IMR-90 (cell line): ENCODE measurements at regions not wholly inside any gene's neighbourhood (a gene's known extent, or its start where the extent isn't known, plus 50 kb on each side); places are given as distances from the start of the nearest gene placed in this dataset.

Experiments used
- ATAC-seq: fragments of 200-7000 bp; cut with Tn5 transposase; 2 replicates; pipeline ENCODE4 v1.9.1; 2020; ENCODE audit warnings: low read depth, mild to moderate bottlenecking, moderate library complexity
- BruUV-seq: library from RNA; stranded (reverse); fragments of 400-500 nt; replicated peaks from 2 replicates; lab custom pipeline; 2021; lab: Mats Ljungman, UMichigan
- CTCF ChIA-PET: fragments of 300-600 bp; formaldehyde crosslinking; extraction: SDS; loops from one replicate; lab custom pipeline; 2021; ENCODE audit warnings: antibody characterized with exemption; lab: Yijun Ruan, JAX
- POLR2A ChIA-PET: fragments of 300-600 bp; sonication (Branson Sonifier 250); formaldehyde crosslinking; loops from one replicate; lab custom pipeline; 2022; ENCODE audit warnings: antibody characterized with exemption; ENCODE audit not compliant: unreplicated experiment; lab: Charles Lee
- DNase-seq: peaks from one replicate; pipeline ENCODE4 v3.0.0; 2013
- H2AFZ ChIP-seq: replicated peaks from 2 replicates; pipeline ENCODE3; 2013; ENCODE audit warnings: low read length, mild to moderate bottlenecking; ENCODE audit not compliant: poor library complexity
- H2AK5ac ChIP-seq: 2 replicates; pipeline ENCODE4 v1.6.1; 2013; ENCODE audit warnings: low read depth, low read length, inconsistent platforms
- H2AK9ac ChIP-seq: replicated peaks from 2 replicates; pipeline ENCODE3; 2013; ENCODE audit warnings: mild to moderate bottlenecking, low read depth, low read length, moderate library complexity; ENCODE audit not compliant: poor library complexity
- H2BK120ac ChIP-seq: 2 replicates; pipeline ENCODE4 v1.6.1; 2013; ENCODE audit warnings: low read depth, low read length, inconsistent platforms
- H2BK15ac ChIP-seq: 3 replicates; pipeline ENCODE4 v1.6.1; 2013; ENCODE audit warnings: low read depth, low read length, inconsistent platforms
- H2BK20ac ChIP-seq: 2 replicates; pipeline ENCODE4 v1.6.1; 2013; ENCODE audit warnings: low read depth, mild to moderate bottlenecking, inconsistent platforms, low read length, moderate library complexity
- H2BK5ac ChIP-seq: 2 replicates; pipeline ENCODE4 v1.6.1; 2013; ENCODE audit warnings: mild to moderate bottlenecking, low read depth, low read length, inconsistent platforms; ENCODE audit not compliant: poor library complexity, severe bottlenecking
- H3K14ac ChIP-seq: replicated peaks from 2 replicates; pipeline ENCODE4 v1.6.1; 2013; ENCODE audit warnings: low read depth, low read length, inconsistent platforms
- H3K18ac ChIP-seq: 2 replicates; pipeline ENCODE4 v1.6.1; 2013; ENCODE audit warnings: low read depth, low read length, control low read depth
- H3K23ac ChIP-seq: 2 replicates; pipeline ENCODE4 v1.6.1; 2013; ENCODE audit warnings: low read depth, low read length, inconsistent platforms
- H3K27ac ChIP-seq: 2 replicates; pipeline ENCODE4 v1.5.1; 2013; ENCODE audit warnings: mild to moderate bottlenecking, control low read depth, low read length; ENCODE audit not compliant: insufficient read depth
- H3K27me3 ChIP-seq: 2 replicates; pipeline ENCODE4 v1.6.1; 2013; ENCODE audit warnings: low read length; ENCODE audit not compliant: control insufficient read depth, insufficient read depth
- H3K36me3 ChIP-seq: 2 replicates; pipeline ENCODE4 v1.6.1; 2013; ENCODE audit warnings: low read length, mixed read lengths; ENCODE audit not compliant: control insufficient read depth, insufficient read depth
- H3K4ac ChIP-seq: 2 replicates; pipeline ENCODE4 v1.6.1; 2013; ENCODE audit warnings: low read depth, low read length, inconsistent platforms
- H3K4me1 ChIP-seq: 2 replicates; pipeline ENCODE4 v1.6.1; 2013; ENCODE audit warnings: low read length, mixed read lengths; ENCODE audit not compliant: control insufficient read depth, insufficient read depth
- H3K4me2 ChIP-seq: 2 replicates; pipeline ENCODE4 v1.6.1; 2013; ENCODE audit warnings: low read depth, mild to moderate bottlenecking, control low read depth, low read length, moderate library complexity
- H3K4me3 ChIP-seq: 2 replicates; pipeline ENCODE4 v1.5.1; 2013; ENCODE audit warnings: low read depth, mild to moderate bottlenecking, control low read depth, low read length, moderate library complexity; ENCODE audit not compliant: insufficient read depth
- H3K56ac ChIP-seq: 2 replicates; pipeline ENCODE4 v1.6.1; 2013; ENCODE audit warnings: low read length, inconsistent platforms; ENCODE audit not compliant: insufficient read depth; ENCODE audit errors: extremely low read depth
- H3K79me1 ChIP-seq, 2 experiments: 2 replicates each; pipeline ENCODE4 v1.6.1; 2013; ENCODE audit warnings: low read length in 2 of 2, inconsistent platforms in 1 of 2, low read depth in 1 of 2
- H3K9ac ChIP-seq: 2 replicates; pipeline ENCODE4 v1.6.1; 2013; ENCODE audit warnings: low read depth, low read length, control low read depth
- H3K9me1 ChIP-seq: 2 replicates; pipeline ENCODE4 v1.6.1; 2013; ENCODE audit warnings: low read length, inconsistent platforms; ENCODE audit not compliant: insufficient read depth
- H3K9me3 ChIP-seq: 2 replicates; pipeline ENCODE4 v1.6.1; 2013; ENCODE audit warnings: low read length; ENCODE audit not compliant: control insufficient read depth, insufficient read depth
- H4K20me1 ChIP-seq: 2 replicates; pipeline ENCODE4 v1.6.1; 2013; ENCODE audit warnings: low read length, inconsistent platforms; ENCODE audit not compliant: insufficient read depth
- H4K5ac ChIP-seq: 2 replicates; pipeline ENCODE4 v1.6.1; 2013; ENCODE audit warnings: mild to moderate bottlenecking, low read depth, low read length, control low read depth
- H4K8ac ChIP-seq, 2 experiments: 2 replicates each; pipeline ENCODE4 v1.6.1; 2013; ENCODE audit warnings: low read depth in 2 of 2, low read length in 2 of 2, control low read depth in 1 of 2, inconsistent platforms in 1 of 2
- H4K91ac ChIP-seq: 2 replicates; pipeline ENCODE4 v1.6.1; 2013; ENCODE audit warnings: low read depth, low read length, inconsistent platforms; ENCODE audit not compliant: insufficient read depth
- CEBPB ChIP-seq: IDR thresholded peaks from 2 replicates; pipeline ENCODE4 v1.6.1; 2012; ENCODE audit warnings: low read depth, low read length, improper control_type of control experiment
- CHD1 ChIP-seq: IDR thresholded peaks from 2 replicates; pipeline ENCODE4 v1.6.1; 2012; ENCODE audit warnings: low read depth, low read length, improper control_type of control experiment
- FOS ChIP-seq: fragments of 150-350 bp; IDR thresholded peaks from 2 replicates; pipeline ENCODE4 v1.6.1; 2016; ENCODE audit warnings: low read depth, low read length
- MAFK ChIP-seq: IDR thresholded peaks from 2 replicates; pipeline ENCODE4 v1.6.1; 2012; ENCODE audit warnings: low read depth, low read length, improper control_type of control experiment
- RAD21 ChIP-seq: IDR thresholded peaks from 2 replicates; pipeline ENCODE4 v1.6.1; 2012; ENCODE audit warnings: low read length, improper control_type of control experiment
- WGBS, 2 experiments: methylation state at CpG; one replicate each; pipeline versions ENCODE4 v1.1.5 to v1.1.7; 2013; ENCODE audit warnings: missing lambda C conversion rate in 2 of 2; ENCODE audit not compliant: insufficient read length in 1 of 2; ENCODE audit errors: extremely low coverage in 2 of 2; 5-methylcytosine and 5-hydroxymethylcytosine counted together
- dilution Hi-C: fragments of 300-500 bp; cut with HindIII; formaldehyde crosslinking; loops from one replicate; pipeline ENCODE4 v1.14.3; 2018; ENCODE audit warnings: low sequenced_read_pairs; ENCODE audit not compliant: unreplicated experiment
- in situ Hi-C: fragments of 300-500 bp; cut with MboI; formaldehyde crosslinking; loops from 3 replicates; pipeline ENCODE4 v1.14.3; 2019; ENCODE audit warnings: low sequenced_read_pairs, inconsistent platforms, mixed read lengths
- intact Hi-C: fragments of 100-400 bp; cut with micrococcal nuclease; formaldehyde crosslinking; loops from 2 replicates; pipeline ENCODE4 v1.10.0; 2022
- TF ChIP-seq, protein P1 (sequence below): conservative IDR thresholded peaks from 2 replicates; pipeline ENCODE4 v1.5.1; 2012; ENCODE audit warnings: mild to moderate bottlenecking, low read depth, low read length, improper control_type of control experiment
- TF ChIP-seq, protein P2 (sequence below): fragments of 150-350 bp; IDR thresholded peaks from 2 replicates; pipeline ENCODE4 v1.6.1; 2016; ENCODE audit warnings: low read depth, mild to moderate bottlenecking, low read length, moderate library complexity, borderline replicate concordance

DNA sequence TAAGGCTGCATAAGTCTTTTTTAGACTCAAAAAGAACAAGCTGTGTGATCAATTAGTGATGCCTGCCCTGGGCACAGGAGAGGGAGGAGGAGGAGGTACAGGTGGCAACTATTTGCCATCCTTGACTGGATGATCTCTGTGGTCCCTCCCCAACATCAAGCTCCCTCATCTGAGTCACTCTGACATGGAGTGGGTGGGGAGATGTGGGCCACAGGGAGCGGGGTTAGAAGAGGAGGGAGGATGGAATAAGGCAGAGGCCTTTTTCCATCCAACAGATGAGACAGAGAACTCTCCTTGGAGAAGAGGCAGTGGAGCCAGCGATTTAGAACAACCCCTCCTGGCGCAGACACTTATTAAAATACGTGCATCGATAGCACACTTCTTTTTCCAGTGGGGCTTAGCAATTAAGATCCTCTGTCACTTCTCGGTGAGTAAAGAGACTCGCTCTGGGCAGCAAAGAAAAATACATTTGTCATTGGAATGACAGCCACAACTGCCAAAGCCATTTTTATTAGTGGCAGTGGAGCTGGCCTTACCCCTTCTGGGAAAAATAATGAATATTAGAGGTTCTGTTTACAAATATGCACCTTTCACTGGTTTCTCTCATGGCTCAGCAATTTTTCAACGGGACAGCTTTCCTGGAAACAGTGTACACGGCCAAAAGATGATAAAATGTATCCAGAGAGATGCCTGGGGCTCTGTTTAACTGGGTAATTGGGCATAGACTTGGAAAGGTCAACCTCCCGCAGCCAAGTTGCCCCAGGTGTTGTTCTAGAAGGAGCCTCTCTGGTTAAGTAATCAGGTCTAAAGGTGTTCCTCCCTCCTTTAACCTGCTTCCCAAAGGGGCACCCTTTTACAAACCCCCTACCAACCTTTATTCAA is 238.4 kb upstream of the CXCR4 start:
- Histone ChIP-seq H3K18ac (no peak overlapping the region), H3K9me1 (no peaks in the 10 kb centered on the region), H4K5ac (no peak overlapping the region), H3K27me3 (no peaks in the 10 kb centered on the region), H2BK20ac (no peak overlapping the region), H4K8ac (no peak overlapping the region), H2AFZ (no peak overlapping the region), H3K9ac (no peak overlapping the region), H3K9me3 (no peaks in the 10 kb centered on the region), H2BK120ac (no peak overlapping the region), H3K36me3 (no peaks in the 10 kb centered on the region), H3K4me2 (no peak overlapping the region), H2AK9ac (no peak overlapping the region), H3K27ac (no peak overlapping the region), H3K14ac (no peak overlapping the region), H3K23ac (no peak overlapping the region), H4K20me1 (no peaks in the 10 kb centered on the region), H3K56ac (no peak overlapping the region), H2AK5ac (no peak overlapping the region), H4K91ac (no peak overlapping the region), H3K4me1 (no peaks in the 10 kb centered on the region), H2BK5ac (no peak overlapping the region), H3K79me1 (no peaks in the 10 kb centered on the region), H3K4ac (no peak overlapping the region), H3K4me3 (no peak overlapping the region), H2BK15ac (no peak overlapping the region)
- no TSS peak for BruUV-seq
- no peak for ATAC-seq
- WGBS, 2 experiments = 100% methylated on average over 1 of the region's 10 CpGs; no CpG with 5 or more reads in 1 of the 2 experiments
- DNase-seq = no peak
- dilution Hi-C loops (no loop called here), intact Hi-C loops (no loop called here), in situ Hi-C loops (no loop called here)
- POLR2A ChIA-PET = no interaction called here
- CTCF ChIA-PET = interaction anchor here (0.5 kb wide), 1 partner anchor 1243 kb away, joined by 7 read pairs; no protein-coding TSS in a partner anchor
- TF ChIP-seq FOS (no peak), CEBPB (no peak), RAD21 (no peak), MAFK (no peak), CHD1 (no peak)
- TF ChIP-seq, protein P1, sequence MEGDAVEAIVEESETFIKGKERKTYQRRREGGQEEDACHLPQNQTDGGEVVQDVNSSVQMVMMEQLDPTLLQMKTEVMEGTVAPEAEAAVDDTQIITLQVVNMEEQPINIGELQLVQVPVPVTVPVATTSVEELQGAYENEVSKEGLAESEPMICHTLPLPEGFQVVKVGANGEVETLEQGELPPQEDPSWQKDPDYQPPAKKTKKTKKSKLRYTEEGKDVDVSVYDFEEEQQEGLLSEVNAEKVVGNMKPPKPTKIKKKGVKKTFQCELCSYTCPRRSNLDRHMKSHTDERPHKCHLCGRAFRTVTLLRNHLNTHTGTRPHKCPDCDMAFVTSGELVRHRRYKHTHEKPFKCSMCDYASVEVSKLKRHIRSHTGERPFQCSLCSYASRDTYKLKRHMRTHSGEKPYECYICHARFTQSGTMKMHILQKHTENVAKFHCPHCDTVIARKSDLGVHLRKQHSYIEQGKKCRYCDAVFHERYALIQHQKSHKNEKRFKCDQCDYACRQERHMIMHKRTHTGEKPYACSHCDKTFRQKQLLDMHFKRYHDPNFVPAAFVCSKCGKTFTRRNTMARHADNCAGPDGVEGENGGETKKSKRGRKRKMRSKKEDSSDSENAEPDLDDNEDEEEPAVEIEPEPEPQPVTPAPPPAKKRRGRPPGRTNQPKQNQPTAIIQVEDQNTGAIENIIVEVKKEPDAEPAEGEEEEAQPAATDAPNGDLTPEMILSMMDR = no peak
- TF ChIP-seq, protein P2, sequence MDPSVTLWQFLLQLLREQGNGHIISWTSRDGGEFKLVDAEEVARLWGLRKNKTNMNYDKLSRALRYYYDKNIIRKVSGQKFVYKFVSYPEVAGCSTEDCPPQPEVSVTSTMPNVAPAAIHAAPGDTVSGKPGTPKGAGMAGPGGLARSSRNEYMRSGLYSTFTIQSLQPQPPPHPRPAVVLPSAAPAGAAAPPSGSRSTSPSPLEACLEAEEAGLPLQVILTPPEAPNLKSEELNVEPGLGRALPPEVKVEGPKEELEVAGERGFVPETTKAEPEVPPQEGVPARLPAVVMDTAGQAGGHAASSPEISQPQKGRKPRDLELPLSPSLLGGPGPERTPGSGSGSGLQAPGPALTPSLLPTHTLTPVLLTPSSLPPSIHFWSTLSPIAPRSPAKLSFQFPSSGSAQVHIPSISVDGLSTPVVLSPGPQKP = no peak
